Vagina (tissue), 2 donors: ENCODE measurements at regions not wholly inside any gene's neighbourhood (a gene's known extent, or its start where the extent isn't known, plus 50 kb on each side); places are given as distances from the start of the nearest gene placed in this dataset.

ENCODE experiments used
- CTCF ChIP-seq, 3 experiments: fragments of 450-650 bp in 2 of 3; fragments of 200-600 bp in 1 of 3; sonication (generic) in 1 of 3; IDR thresholded peaks; one replicate each; pipeline ENCODE4 v1.5.1; 2017 to 2019; ENCODE audit warnings: antibody characterized with exemption in 3 of 3, mild to moderate bottlenecking in 2 of 3, moderate library complexity in 2 of 3
- POLR2A ChIP-seq, 2 donors: fragments of 450-650 bp; IDR thresholded peaks; one replicate each; pipeline ENCODE4 v1.6.1; 2017; ENCODE audit warnings: antibody characterized with exemption in 2 of 2, mild to moderate bottlenecking in 2 of 2, moderate library complexity in 2 of 2

GRCh38 chrX:23575281-23575680, 92.0 kb upstream of the PRDX4 start:
- TF ChIP-seq CTCF (IDR thresholded peaks at IDR 0.05) (no peak), POLR2A (IDR thresholded peaks at IDR 0.05) (no peak)
